GM19240 (cell line): ENCODE measurements at regions not wholly inside any gene's neighbourhood (a gene's known extent, or its start where the extent isn't known, plus 50 kb on each side); places are given as distances from the start of the nearest gene placed in this dataset.

ENCODE experiments used
- DNase-seq: peaks from one replicate; pipeline ENCODE4 v3.0.0; 2011; ENCODE audit warnings: low spot score; ENCODE audit not compliant: insufficient read length

GRCh38 chr4:83658806-83659205 lies 122.9 kb downstream of the GPAT3 start:
- DNase-seq = no peak

GRCh38 chr4:83657336-83657735 lies 121.4 kb downstream of the GPAT3 start:
- no peak for DNase-seq
